Suprapubic skin (tissue), 4 donors: ENCODE measurements at regions not wholly inside any gene's neighbourhood (a gene's known extent, or its start where the extent isn't known, plus 50 kb on each side); places are given as distances from the start of the nearest gene placed in this dataset.

Source experiments
- CTCF ChIP-seq, 2 donors: fragments of 200-600 bp in 1 of 2; fragments of 450-650 bp in 1 of 2; sonication (generic) in 1 of 2; IDR thresholded peaks; one replicate each; pipeline ENCODE4 v1.5.1; 2016 to 2019; ENCODE audit warnings: antibody characterized with exemption in 2 of 2, mild to moderate bottlenecking in 1 of 2, moderate library complexity in 1 of 2
- EP300 ChIP-seq: sonication (generic); formaldehyde crosslinking; IDR thresholded peaks from one replicate; pipeline ENCODE4 v1.6.1; 2017; ENCODE audit warnings: antibody characterized with exemption
- POLR2A ChIP-seq, 2 donors: fragments of 450-650 bp; IDR thresholded peaks; one replicate each; pipeline ENCODE4 v1.6.1; 2017; ENCODE audit warnings: antibody characterized with exemption in 2 of 2, mild to moderate bottlenecking in 2 of 2, moderate library complexity in 2 of 2
- POLR2AphosphoS5 ChIP-seq, 3 donors: sonication (generic); formaldehyde crosslinking; IDR thresholded peaks; one replicate each; pipeline ENCODE4 v1.6.1; 2017; ENCODE audit warnings: antibody characterized with exemption in 3 of 3

GRCh38 chr5:121692158-121692557 lies 159.5 kb upstream of the FTMT start:
- TF ChIP-seq CTCF (IDR thresholded peaks at IDR 0.05) (no peak), POLR2A (IDR thresholded peaks at IDR 0.05) (no peak), POLR2AphosphoS5 (IDR thresholded peaks at IDR 0.05) (no peak), EP300 (no peak)
